Amygdala (tissue), 56 donors: ENCODE measurements at regions not wholly inside any gene's neighbourhood (a gene's known extent, or its start where the extent isn't known, plus 50 kb on each side); places are given as distances from the start of the nearest gene placed in this dataset.

Source experiments
- DNase-seq, 56 donors: peaks; one replicate each; lab custom pipeline; 2025; lab: John Stamatoyannopoulos, UW

DNA sequence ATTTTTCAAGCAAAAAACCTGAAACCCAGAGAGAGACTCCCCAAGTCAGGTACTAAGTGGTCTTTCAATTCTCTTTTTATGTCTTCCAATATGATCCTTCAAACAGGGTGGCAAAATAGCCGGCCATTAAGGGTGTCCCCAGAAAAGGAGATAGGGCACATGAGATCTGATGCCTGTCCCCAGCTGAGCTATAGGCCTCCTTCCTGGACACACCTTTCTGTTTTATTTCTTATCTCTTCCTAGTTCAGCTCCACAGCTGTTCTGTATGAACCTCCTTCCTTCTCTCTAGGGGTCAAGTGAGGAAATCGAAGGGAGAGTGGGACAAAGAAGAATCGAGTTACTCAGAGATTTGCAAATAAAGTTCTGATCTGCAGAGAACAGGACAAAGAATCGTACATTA is 112.4 kb upstream of the ATP1A1 start:
- DNase-seq = no peak

GRCh38 chr1:116261227-116261626 is 111.8 kb upstream of the ATP1A1 start:
- DNase-seq = no peak

DNA sequence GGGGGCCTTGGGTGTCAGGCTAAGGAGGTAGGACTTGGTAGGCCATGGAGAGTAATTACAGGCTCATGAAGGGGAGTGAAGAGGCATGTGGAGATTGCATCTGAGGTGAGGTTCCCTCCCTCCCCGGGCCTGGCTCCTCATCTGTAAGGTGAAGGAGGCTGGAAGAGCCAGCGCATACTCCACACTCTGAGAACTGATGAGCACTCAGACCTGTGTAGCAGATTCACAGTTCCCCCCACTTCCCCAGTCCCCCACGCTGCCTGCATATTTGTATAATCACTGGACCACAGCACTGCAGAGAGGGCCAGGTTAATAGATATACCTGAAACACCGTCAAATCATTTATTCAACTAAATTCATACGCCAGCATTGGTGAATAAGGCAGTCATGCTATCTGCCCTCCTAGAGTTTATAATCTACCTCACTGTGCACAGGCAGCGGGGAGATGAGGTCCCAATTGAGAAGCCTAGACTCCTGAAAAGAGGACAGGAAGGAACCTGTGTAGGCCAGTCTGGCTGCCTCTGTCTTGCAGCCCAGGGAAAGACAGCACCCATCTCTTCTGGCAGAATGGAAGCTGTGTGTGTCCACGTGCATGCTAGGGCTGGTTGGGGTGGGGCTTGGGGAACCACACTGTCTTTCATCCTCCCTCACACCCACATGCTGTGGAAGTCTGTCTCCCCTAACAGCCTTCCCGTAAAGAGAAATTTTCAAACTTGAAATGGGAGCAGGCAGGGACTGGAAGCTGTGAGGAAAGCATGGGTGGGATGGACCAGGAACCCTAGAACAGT is 110.6 kb upstream of the ATP1A1 start:
- DNase-seq = no peak

DNA sequence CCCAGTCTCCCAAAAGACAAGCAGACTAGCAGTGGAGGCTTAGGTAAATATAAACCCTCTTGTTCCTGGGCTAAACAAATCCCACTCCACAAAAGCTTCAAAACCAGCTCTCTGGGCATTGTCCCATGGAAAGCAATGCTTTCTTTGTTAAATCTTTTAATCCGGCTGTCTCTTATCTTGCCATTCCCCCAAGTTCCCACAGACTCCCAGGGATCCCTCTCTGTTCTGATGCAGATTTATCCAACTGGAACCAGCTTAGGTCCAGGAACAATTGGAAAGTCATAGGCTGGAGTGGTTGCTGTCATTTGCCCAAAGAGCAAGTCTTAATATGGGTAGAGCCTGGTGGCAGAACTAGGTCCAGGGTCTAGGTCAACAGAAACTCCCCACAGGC is 110.1 kb upstream of the ATP1A1 start:
- no peak for DNase-seq

DNA sequence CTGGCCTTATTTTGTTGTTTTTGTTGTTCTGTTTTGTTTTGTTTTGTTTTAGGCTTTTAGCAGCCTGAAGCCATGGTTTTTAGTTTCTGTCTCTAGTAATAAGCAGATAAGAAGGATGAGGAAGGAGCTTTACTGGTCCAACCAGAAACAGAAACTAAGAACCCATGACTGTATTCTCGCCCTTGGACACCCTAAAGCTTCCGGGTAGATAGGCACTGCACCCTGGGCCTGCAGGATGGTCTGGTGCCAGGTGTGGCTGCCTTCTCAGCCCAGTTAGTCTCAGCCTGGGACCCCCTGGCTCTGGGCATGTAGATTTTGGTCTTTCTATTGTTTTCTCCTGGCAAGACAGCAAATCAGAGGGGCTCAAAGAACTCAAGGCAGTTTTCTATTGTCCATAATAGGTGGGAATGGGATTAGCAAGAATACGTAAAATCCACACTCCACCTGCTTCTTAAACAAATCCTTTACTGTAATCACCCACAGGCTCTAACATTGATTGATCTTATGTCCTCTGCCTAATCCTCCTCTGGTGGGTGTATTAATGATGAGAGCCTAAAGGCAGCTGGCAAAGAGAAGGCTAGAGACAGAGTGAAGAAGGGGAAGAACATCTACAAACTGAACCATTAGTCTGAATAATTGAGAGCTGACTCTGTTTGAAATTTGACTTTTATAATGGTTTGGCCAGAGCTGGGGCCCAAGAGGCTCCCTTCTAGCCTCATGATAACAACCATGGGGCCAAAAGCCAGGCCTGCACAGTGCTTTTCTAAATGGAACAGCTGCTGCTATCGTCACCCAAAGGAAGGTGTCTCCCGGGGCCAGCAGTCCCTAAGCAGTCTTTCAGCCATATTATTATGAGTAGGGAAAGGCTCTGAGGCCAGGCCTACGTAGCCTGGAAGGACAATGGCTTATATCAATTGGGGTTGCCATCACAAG is 106.8 kb upstream of the ATP1A1 start:
- no peak for DNase-seq

GRCh38 chr1:116266864-116267212 is 106.2 kb upstream of the ATP1A1 start:
- DNase-seq = no peak

GRCh38 chr1:116268211-116268610 is 104.8 kb upstream of the ATP1A1 start:
- DNase-seq = peak in 25 of 56 donors; percentile 5 to 56 (median 18)

DNA sequence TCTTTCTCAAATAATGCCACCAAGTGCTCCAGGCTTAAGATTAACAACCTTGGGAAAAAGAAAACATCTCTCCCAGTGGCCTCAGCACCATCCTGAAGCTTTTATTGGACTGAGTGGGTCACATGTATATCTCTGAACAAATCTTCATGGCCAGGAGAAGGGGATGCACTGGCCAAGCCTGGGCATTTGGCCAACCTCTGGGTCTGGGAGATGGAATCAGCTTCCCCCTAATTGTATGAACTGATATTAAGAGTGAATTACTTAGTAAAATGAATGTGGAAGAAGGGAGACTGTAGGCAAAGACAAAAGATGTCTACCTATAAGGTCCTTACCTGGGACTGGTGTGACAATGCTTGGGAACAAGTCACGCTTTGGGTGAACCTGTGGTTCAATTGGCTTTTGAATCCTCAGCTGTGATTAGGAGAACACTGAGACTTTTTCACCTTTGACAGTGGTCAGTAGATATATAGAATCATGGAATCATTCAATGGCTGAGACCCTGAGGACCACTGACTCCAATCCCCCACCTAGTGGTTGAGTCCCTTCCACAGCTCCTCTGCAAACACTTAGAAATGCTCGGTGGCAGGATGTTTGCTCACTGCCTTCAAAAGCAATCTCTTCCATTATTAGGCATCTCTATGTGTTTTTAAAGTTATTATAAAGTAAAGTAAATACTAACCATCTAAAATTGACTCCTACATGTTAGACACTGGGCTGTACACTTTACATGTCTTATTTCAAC is 102.6 kb upstream of the ATP1A1 start:
- DNase-seq = no peak

- DNase-seq = no peak
These were observed 99.8 kb upstream of the ATP1A1 start for GRCh38 chr1:116273042-116273783.

GRCh38 chr1:116276532-116276931 is 96.5 kb upstream of the ATP1A1 start:
- no peak for DNase-seq

DNA sequence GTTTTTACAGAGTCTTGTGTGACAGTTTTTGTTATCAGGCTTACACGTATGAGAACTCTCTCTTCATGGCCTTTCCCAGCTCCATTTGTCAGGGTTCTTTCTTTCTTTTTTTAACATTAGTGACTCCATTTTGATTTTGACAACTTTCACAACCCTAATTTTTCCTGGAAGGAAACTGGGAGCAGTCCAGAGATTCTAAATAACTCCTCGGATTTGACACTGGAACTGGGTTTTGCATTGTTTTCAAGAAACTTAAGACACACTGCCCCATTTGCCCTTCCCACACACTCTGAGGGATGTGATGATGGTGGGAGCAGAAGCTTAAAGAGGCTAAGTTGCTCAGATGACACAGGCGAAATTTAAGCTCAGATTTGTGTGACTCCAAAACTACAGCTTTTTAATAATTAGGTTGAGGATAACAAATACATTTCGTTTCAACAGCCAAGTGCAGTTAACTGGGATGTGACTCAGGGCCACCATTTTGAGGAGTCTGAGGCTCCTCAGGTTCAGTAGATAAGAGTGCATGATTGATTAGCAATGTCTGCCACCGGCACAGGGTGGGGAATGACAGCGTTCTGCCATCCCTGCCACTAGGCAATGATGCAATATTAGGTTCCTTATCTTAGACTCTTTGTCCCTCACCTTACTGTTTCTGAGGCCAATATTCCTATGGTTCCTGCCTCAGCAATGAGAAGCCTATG is 95.1 kb upstream of the ATP1A1 start:
- no peak for DNase-seq

DNA sequence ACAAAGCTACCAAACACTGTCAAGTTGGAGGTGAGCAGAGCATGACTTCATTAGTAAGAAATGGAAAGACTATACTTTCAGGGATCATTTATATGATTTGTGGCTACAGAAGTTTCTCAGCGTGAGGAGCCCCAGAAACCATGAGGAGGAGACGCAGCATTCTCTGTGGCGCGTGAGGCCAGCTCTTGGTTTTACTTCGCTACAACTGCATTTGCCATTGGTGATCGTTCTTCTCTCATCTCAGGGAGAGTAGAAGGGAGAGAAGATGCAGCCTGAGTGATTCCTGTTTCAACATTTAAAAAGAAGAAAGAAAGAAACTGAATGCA is 94.5 kb upstream of the ATP1A1 start:
- DNase-seq = no peak

- DNase-seq = no peak
These were observed 93.3 kb upstream of the ATP1A1 start for GRCh38 chr1:116279715-116280114.

- no peak for DNase-seq
These were observed 88.1 kb upstream of the ATP1A1 start for GRCh38 chr1:116284819-116285390.

- no peak for DNase-seq
These were observed 86.5 kb upstream of the ATP1A1 start for GRCh38 chr1:116286541-116286971.

DNA sequence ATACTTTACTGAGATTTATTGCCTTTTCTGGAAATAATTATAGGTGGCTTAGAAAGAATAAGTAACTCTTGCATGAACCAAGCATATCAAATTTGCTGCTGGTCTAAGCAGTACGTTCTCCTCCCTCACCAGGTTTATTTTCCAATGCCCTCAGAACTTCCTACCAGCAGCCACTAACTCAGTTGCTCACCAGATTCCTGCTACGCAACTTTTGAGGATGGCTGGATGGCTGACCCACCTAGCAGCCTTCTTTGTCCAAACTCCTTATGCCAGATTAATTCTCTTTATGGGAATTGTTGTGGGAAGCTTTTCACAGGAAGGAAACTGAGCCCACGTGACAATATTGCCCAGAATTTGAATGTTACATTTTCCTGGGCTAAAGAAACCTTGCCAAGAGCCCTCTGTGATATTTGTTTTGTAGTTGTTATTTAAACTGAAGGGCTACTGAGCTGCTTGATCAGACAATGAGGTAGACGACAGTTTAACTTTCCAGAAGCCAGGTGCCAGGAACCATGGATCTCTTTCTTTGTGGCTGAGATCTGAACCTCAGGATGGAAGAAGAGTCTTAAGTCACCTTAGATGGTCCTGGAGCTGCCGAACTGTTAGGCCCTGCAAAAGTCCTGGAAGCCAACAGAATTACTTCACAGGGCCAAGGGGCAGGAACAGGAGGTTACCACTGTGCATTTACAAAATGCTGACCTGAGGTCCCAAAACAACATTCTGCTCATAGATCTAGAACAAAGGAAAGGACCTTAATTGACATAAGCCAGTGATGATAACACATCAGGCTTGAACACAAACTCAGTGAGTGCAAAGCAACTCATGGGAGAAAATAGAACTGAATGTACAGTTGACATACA is 85.5 kb upstream of the ATP1A1 start:
- DNase-seq = no peak

DNA sequence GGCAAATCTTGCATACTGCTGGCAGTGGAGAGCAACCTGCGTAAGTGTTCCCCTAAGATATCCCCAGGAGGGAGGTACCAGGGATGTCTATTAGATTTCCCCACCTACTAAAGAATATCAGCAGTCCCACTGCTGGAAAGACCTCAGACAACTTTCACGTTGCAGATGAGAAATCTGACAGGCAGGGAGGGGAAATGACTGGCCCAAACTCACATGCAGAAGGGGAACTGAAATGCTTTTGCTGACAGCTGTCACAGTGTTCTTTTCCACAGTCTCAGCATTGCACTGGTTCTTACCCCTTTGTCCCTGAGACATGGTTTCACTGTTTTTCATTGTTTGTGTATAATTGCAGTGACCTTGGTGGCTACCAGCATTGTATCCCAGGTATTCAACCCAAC is 84.8 kb upstream of the ATP1A1 start:
- no peak for DNase-seq

GRCh38 chr1:116289193-116289592 is 83.9 kb upstream of the ATP1A1 start:
- DNase-seq = no peak
